ENCODE measurements at regions not wholly inside any gene's neighbourhood (a gene's known extent, or its start where the extent isn't known, plus 50 kb on each side); places are given as distances from the start of the nearest gene placed in this dataset.

GRCh38 chr10:129094861-129095260 lies 372.2 kb upstream of the MGMT start:
- no peak for DNase-seq (ENCODE audit: low spot score)

- no peak for DNase-seq (ENCODE audit: low spot score)
These were observed 371.4 kb upstream of the MGMT start for GRCh38 chr10:129095680-129096064.

GRCh38 chr10:129096065-129096984 lies 370.7 kb upstream of the MGMT start:
- DNase-seq (ENCODE audit: low spot score), result no peak

GRCh38 chr10:129097776-129098330 lies 369.2 kb upstream of the MGMT start:
- no peak for DNase-seq (ENCODE audit: low spot score)

- DNase-seq (ENCODE audit: low spot score), result peak; percentile 39
These were observed 368.5 kb upstream of the MGMT start for GRCh38 chr10:129098517-129098916.

- DNase-seq (ENCODE audit: low spot score), result no peak
These were observed 367.6 kb upstream of the MGMT start for GRCh38 chr10:129099486-129099885.

GRCh38 chr10:129099992-129100391 lies 367.0 kb upstream of the MGMT start:
- DNase-seq (ENCODE audit: low spot score), result no peak

GRCh38 chr10:129101232-129101980 lies 365.6 kb upstream of the MGMT start:
- no peak for DNase-seq (ENCODE audit: low spot score)

- DNase-seq (ENCODE audit: low spot score), result no peak
These were observed 363.9 kb upstream of the MGMT start for GRCh38 chr10:129102906-129103693.

GRCh38 chr10:129104266-129105045 lies 362.6 kb upstream of the MGMT start:
- DNase-seq (ENCODE audit: low spot score), result no peak

- no peak for DNase-seq (ENCODE audit: low spot score)
These were observed 361.8 kb upstream of the MGMT start for GRCh38 chr10:129105266-129105665.

GRCh38 chr10:129106314-129106713 lies 360.7 kb upstream of the MGMT start:
- DNase-seq (ENCODE audit: low spot score), result no peak

- no peak for DNase-seq (ENCODE audit: low spot score)
These were observed 359.5 kb upstream of the MGMT start for GRCh38 chr10:129107525-129107924.

GRCh38 chr10:129108378-129108777 lies 358.7 kb upstream of the MGMT start:
- no peak for DNase-seq (ENCODE audit: low spot score)

GRCh38 chr10:129108994-129109393 lies 358.0 kb upstream of the MGMT start:
- no peak for DNase-seq (ENCODE audit: low spot score)

GRCh38 chr10:129110780-129111179 lies 356.3 kb upstream of the MGMT start:
- no peak for DNase-seq (ENCODE audit: low spot score)

GRCh38 chr10:129111922-129112321 lies 355.1 kb upstream of the MGMT start:
- DNase-seq (ENCODE audit: low spot score), result no peak

- no peak for DNase-seq (ENCODE audit: low spot score)
These were observed 352.5 kb upstream of the MGMT start for GRCh38 chr10:129114588-129114987.

GRCh38 chr10:129116371-129116770 lies 350.7 kb upstream of the MGMT start:
- no peak for DNase-seq (ENCODE audit: low spot score)

GRCh38 chr10:129120441-129120840 lies 346.6 kb upstream of the MGMT start:
- DNase-seq (ENCODE audit: low spot score), result no peak

GRCh38 chr10:129122846-129123245 lies 344.2 kb upstream of the MGMT start:
- no peak for DNase-seq (ENCODE audit: low spot score)

Measured in mesenteric fat pad (tissue), 1 donor.